H1 (cell line): ENCODE measurements at regions not wholly inside any gene's neighbourhood (a gene's known extent, or its start where the extent isn't known, plus 50 kb on each side); places are given as distances from the start of the nearest gene placed in this dataset.

ENCODE experiments used
- BCL11A ChIP-seq, 2 experiments: IDR thresholded peaks; one replicate each; pipeline ENCODE4 v1.6.1; 2011; ENCODE audit warnings: low read depth in 2 of 2, low read length in 2 of 2, mild to moderate bottlenecking in 2 of 2
- RNF2 ChIP-seq: fragments of 200-900, 300-1000 bp; sonication (generic); IDR thresholded peaks from 2 replicates; pipeline ENCODE4 v1.7.1; 2016; ENCODE audit warnings: borderline replicate concordance, low read depth, mild to moderate bottlenecking, antibody characterized with exemption, low read length; ENCODE audit not compliant: poor library complexity, severe bottlenecking; ENCODE audit errors: missing control alignments
- SAP30 ChIP-seq: fragments of 300-600 bp; sonication (generic); IDR thresholded peaks from 2 replicates; pipeline ENCODE4 v1.7.1; 2012; ENCODE audit warnings: low read length, moderate library complexity, mild to moderate bottlenecking, inconsistent platforms; ENCODE audit not compliant: insufficient read depth, insufficient replicate concordance
- TAF7 ChIP-seq: optimal IDR thresholded peaks from 2 replicates; pipeline ENCODE3; 2011; ENCODE audit warnings: low read depth, mild to moderate bottlenecking, inconsistent platforms, low read length, moderate library complexity, borderline replicate concordance

DNA sequence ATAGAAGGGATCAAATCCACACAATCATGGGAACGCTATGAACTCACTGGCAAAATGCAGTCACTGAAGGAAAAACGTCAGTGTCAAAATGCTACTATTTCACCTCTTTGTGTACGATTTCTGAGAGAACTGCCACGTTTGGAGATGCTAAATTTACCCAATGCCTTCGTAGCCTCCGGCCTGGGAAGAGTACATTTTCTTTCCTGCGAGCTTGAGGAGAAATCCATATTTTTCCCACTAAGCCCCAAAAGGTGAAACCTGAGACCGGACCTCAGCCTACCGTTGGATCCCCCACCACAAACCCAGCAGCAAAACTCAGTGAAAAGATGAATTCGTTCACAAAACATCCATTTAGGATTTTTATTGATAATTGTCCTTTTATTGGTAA is 131.7 kb downstream of the GPX5 start (continued):
- no peak for TF ChIP-seq SAP30
- no peak for TF ChIP-seq BCL11A (IDR thresholded peaks at IDR 0.05; ENCODE audit: low read depth in 2 of 2, low read length in 2 of 2)
- TF ChIP-seq TAF7, result no peak
- TF ChIP-seq RNF2, result no peak
